ENCODE measurements at regions not wholly inside any gene's neighbourhood (a gene's known extent, or its start where the extent isn't known, plus 50 kb on each side); places are given as distances from the start of the nearest gene placed in this dataset.

DNA sequence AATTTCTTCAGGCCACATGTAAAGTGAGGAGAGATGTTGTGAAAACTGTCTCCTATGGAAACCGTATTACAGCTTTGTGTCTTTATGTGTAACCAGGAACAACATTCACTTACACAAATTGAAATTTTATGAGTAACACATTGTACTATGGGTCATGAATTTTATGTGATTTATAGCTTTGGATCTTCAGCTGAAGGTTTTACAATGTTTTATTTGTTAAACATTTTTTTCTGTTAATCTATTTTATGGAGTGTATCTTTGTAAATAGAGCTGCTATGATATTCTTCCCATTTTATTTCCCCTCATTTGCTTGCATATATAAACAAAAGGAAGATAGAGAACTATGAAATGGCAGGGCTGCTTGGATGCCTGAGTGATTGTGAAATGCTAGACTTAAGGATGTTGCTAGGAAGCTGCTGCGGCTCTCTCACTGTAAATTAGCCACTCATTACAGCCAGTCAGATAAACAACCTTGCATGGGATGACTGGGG is 104.5 kb upstream of the PCLO start:
- TF ChIP-seq, protein P1, sequence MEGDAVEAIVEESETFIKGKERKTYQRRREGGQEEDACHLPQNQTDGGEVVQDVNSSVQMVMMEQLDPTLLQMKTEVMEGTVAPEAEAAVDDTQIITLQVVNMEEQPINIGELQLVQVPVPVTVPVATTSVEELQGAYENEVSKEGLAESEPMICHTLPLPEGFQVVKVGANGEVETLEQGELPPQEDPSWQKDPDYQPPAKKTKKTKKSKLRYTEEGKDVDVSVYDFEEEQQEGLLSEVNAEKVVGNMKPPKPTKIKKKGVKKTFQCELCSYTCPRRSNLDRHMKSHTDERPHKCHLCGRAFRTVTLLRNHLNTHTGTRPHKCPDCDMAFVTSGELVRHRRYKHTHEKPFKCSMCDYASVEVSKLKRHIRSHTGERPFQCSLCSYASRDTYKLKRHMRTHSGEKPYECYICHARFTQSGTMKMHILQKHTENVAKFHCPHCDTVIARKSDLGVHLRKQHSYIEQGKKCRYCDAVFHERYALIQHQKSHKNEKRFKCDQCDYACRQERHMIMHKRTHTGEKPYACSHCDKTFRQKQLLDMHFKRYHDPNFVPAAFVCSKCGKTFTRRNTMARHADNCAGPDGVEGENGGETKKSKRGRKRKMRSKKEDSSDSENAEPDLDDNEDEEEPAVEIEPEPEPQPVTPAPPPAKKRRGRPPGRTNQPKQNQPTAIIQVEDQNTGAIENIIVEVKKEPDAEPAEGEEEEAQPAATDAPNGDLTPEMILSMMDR (IDR thresholded peaks at IDR 0.05; ENCODE audit: low read depth, low read length, poor library complexity, severe bottlenecking) = no peak
- no peak for TF ChIP-seq EZH2phosphoT487 (IDR thresholded peaks at IDR 0.05; ENCODE audit: borderline replicate concordance, low read length)

Measured in DOHH2 (cell line).